Activated effector memory CD4-positive, alpha-beta T cell treated with anti-CD3 and anti-CD28 coated beads, Interleukin-2, amount 50 U/mL, for 16 hours (primary cell): ENCODE measurements at regions not wholly inside any gene's neighbourhood (a gene's known extent, or its start where the extent isn't known, plus 50 kb on each side); places are given as distances from the start of the nearest gene placed in this dataset.

Source experiments
- DNase-seq: peaks from one replicate; pipeline ENCODE4 v3.0.0-alpha.2; 2020

- no peak for DNase-seq
Measured at GRCh38 chr7:131236318-131236672, 91.4 kb upstream of the MKLN1 start.

GRCh38 chr7:131238347-131238931 lies 89.2 kb upstream of the MKLN1 start:
- no peak for DNase-seq

DNA sequence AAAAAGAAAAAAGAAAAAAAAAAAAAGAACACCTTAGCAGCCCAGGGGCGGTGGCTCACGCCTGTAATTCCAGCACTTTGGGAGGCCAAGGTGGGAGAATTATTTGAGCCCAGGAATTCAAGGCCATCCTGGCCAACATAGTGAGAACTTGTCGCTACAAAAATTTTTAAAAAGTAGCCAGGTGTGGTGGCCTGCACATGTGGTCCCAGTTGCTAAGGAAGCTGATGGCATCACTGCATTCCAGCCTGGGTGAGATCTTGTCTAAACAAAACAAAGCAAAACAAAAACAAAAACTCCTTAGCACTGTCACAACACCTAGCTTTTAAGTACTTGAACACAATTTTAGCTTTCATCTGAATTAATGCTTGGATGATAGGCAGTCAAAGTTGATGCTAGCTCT lies 86.3 kb upstream of the MKLN1 start:
- no peak for DNase-seq

GRCh38 chr7:131242123-131242650 lies 85.5 kb upstream of the MKLN1 start:
- DNase-seq, result no peak

- no peak for DNase-seq
Measured at GRCh38 chr7:131244259-131244852, 83.3 kb upstream of the MKLN1 start.

GRCh38 chr7:131249003-131249402 lies 78.7 kb upstream of the MKLN1 start:
- no peak for DNase-seq

GRCh38 chr7:131249483-131249882 lies 78.2 kb upstream of the MKLN1 start:
- no peak for DNase-seq

GRCh38 chr7:131250331-131250730 lies 77.3 kb upstream of the MKLN1 start:
- no peak for DNase-seq

DNA sequence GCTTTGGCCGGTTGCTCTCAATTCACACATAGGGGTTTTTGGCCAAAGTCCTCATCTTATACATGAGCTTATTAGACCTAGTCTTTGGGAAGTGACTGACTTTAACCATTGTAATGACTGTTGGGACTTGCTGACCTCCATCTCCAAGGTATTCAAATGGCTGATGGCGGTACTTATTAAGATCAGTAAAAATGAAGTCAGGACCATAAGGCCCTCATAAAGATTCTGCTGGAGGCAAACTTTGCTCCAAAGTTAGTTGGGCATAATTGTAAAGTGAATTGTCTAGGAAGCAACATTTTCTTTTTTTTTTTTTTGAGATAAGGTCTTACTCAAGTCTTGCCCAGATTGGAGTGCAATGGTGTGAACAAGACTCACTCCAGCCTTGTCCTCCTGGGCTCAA lies 76.3 kb upstream of the MKLN1 start:
- no peak for DNase-seq

DNA sequence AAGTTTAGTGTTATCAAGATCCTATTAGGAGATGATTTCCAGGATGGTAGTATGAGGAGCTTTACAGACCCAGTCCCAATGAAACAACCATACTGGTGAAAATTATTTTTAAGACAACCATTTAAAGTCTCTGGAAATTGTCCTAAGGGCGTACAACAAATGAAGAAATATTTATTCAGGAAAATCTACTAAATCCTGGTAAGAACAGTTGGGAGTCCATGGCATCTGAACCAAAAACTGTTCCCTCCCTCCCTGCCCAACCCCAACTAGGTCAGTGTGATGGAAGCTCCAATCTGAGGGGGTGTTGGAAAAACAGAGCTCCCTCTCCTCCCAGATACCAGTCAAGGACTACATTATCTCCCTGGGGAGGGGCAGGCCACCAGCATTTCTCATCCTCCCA lies 74.7 kb upstream of the MKLN1 start:
- no peak for DNase-seq

- no peak for DNase-seq
Measured at GRCh38 chr7:131254211-131254610, 73.5 kb upstream of the MKLN1 start.

- no peak for DNase-seq
Measured at GRCh38 chr7:131255242-131255641, 72.4 kb upstream of the MKLN1 start.

- DNase-seq, result no peak
Measured at GRCh38 chr7:131261476-131261994, 66.1 kb upstream of the MKLN1 start.

- no peak for DNase-seq
Measured at GRCh38 chr7:131265227-131265626, 62.4 kb upstream of the MKLN1 start.

GRCh38 chr7:131267631-131268030 lies 60.0 kb upstream of the MKLN1 start:
- no peak for DNase-seq

GRCh38 chr7:131268906-131269305 lies 58.8 kb upstream of the MKLN1 start:
- no peak for DNase-seq

GRCh38 chr7:131272086-131272485 lies 55.6 kb upstream of the MKLN1 start:
- DNase-seq, result no peak

DNA sequence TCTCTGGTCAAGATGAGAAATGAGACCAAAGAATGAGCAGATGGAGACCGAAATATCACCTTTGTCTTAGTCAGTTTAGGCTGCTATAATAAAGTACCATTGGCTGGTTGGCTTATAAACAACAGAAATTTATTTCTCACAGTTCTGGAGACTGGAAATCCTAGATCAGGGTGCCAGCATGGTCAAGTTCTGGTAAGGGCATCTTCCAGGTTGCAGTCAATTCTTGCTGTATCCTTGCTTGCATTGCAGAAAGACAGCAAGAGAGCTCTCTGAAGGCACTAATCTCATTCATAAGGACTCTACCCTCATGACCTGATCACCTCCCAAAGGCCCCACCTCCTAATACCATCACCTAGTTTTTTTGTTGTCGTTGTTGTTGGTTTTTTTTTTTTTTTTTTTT lies 52.7 kb upstream of the MKLN1 start:
- DNase-seq, result no peak

DNA sequence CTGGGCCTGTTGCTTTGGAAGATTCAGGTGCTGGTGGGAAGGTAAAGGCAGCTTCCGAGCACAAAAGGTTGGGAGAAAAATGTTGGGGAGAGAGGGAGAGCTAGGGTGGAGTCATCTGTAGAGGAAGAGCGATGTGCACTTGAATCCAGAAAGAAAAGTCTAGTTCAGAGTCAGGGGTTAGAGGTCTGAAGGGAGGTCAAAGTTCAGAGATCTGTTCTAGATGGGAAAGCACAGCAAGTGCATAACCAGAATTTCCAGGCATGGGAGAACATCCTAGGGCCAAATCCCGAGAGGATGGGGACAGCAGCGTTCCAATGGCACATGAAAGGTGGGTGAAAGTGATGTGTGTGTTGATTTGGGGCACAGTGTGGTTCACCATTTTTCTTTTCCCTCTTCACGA lies 51.5 kb upstream of the MKLN1 start:
- no peak for DNase-seq

GRCh38 chr7:131276748-131277147 lies 50.9 kb upstream of the MKLN1 start:
- DNase-seq, result no peak
